Fibroblast of skin of back (primary cell): ENCODE measurements at regions not wholly inside any gene's neighbourhood (a gene's known extent, or its start where the extent isn't known, plus 50 kb on each side); places are given as distances from the start of the nearest gene placed in this dataset.

ENCODE experiments used
- DNase-seq: peaks from one replicate; pipeline ENCODE4 v3.0.0-alpha.2; 2013

DNA sequence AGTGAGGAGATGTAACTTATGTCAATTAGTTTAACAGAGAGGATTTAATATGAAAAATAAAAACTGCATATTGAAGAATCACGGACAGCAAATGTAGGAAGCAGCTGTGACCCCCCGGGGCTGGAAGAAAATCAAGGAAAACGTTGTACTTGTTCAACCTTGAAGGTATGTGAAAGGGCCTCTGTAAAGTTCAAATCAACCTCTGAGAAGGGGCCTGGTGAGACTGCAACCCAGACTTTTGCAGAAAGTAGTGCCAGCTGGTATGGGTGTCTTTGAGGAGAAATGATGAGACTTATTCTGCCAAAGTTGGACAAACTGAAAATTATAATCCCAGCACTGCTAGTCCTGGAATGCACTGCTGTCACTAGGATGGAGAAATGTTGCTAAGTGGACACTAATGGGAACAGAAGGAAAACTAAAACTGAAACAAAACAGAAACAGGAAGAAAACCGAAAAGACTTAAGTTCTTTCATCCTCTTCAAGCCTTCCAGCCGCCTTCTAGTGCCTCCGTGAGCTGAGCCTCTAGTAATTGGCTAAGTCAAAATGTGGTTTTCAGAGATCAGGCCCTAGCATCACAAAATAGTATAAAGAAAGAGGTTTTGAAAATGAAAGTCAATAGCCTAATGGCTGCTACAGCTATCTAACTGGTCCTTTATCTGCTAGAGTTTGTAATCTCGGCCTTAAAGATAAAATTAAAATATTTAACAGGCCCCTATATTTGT is 253.7 kb upstream of the SORCS1 start:
- no peak for DNase-seq

DNA sequence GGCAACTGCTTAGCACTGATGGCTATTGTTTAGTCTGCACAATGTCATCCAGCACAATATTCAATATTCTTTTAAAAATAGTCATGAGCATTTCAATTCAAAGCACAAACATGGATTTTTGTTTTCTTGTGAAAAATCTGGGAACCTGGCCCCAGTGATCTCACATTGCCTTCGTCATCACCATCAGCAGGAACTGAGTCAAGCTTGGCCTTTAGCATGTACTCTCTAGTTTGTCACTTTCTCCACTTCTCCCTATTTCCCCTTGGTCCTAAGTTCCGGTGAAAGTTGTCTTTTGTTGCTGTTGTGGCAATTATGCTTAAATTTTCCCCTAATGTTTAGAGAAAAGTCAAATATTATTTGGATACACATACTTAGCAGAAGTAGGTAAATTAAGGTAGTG is 252.9 kb upstream of the SORCS1 start:
- no peak for DNase-seq

DNA sequence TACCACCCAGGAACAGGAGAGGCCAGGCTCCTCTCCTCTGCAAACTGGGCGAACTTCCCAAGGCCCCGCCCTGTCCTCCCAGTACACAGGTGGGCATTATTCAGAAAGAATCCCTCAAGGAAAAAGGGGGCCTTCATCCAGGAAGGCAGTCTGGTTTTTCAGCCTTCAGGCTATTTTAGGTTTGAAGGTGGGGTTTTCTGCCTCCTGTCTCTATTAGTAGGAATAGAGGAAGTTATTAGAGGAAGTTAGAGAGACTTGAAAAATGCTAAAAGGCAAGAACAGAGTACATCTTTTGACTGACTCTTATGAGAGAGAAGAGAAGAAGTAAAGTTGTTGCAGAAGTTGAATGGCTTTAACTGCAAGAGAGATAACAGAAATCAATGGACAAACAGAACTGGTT is 250.9 kb upstream of the SORCS1 start:
- DNase-seq: no peak

DNA sequence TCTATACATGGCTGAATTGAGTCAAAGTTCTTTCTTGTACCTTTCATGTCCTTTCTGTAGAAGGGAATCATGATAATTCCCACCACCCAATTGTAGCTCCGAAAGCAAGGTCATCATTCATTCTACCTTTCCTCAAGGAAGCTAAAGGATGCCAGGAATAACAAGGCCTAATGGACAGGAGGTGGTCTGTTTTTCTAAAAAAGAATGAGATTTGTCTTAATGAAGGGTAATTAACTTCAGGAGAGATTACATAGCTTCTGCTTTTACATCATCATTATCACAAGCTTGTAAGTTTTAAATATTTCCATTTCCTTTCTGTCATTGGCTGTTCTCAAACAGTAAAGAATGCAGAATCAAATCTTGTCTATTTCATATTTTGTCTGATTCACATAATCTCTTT is 249.5 kb upstream of the SORCS1 start:
- no peak for DNase-seq

DNA sequence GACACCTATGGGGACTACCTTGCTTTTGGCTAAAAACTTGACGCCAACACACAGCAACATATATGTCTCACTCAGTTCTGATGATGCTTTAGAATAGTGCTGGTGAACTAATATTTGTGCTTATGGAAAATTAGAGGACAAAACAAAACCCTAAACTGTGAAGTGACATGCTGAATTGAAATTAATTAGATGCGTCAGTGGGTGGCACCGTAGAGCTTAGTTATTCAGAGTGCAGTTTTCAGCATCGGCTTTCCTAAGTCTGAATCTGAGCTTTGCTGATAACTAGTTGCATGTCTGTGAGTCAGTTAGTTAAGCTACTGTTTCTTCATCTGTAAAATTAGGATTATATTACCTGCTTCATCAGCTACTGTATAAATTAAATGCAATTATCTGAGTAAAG is 245.0 kb upstream of the SORCS1 start:
- peak; percentile 25 for DNase-seq

DNA sequence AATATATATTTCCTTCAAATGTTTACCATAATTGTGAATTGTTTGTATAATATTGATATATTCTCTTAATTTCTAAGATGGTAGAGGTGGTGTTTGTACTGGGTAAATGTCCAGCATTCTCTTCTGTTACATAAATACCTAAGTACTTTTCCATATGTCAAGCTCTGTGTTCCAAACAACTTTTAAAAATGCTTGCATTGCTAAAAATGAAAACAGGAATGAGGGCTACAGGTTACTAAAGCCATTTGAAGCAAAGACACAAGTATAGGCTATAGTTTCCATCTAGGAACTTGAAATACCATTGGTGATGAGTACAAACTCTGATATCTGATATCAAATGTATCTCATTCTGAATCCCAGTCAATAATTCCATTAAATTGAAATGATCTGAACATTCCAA is 233.6 kb upstream of the SORCS1 start:
- no peak for DNase-seq

DNA sequence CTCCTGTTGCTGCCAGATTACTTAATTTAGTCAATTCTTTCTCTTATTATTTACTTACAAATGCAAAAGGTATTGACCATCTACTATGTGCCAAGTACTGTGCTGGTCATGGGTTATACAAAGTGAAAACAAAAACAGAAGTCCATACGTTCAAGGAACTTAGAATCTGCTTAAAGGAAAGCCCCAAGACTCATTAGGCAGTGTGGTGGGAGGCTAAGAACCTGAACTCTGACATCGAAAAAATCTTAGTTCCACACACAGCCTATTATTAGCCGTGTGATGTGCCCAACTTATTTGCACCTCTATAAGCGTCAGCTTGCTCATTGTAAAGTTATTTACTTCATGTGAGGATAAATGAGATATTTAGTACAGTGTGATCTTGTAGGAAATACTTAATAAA is 227.4 kb upstream of the SORCS1 start:
- no peak for DNase-seq

DNA sequence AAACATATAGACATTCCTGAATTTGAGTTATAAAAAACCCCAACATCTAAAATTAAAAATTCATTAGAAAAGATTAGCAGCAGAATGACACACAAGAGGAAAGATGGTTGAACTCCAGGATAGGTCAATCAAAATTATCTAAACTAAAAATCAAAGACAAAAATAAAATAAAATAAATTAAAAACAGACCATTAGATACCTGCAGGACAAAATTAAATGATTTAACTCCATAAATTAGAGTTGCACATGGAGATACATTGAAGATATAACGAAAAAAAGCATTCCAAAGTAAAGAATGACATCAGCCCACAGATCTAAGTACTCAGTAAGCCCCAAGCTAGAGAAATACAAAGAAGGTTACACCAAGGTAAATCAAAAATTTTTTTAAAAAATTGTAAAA is 226.1 kb upstream of the SORCS1 start:
- no peak for DNase-seq

DNA sequence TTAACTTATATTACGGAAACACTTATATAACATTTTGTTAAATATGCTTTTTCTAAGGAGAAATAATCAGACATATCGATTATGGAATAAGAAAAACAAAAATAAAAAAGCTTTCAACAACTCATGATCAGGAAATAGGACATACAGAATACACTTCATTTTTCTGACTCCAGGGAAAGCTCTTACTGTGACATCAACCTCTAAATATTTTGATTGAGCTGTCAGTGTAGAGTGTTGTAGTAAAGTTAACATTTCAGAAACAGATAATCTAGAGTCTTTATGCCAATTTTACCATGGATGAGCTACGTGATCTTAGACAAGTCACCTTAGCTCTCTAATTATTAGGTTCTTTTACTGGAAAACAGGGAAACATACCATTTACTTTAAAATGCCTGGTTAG is 218.9 kb upstream of the SORCS1 start:
- no peak for DNase-seq

DNA sequence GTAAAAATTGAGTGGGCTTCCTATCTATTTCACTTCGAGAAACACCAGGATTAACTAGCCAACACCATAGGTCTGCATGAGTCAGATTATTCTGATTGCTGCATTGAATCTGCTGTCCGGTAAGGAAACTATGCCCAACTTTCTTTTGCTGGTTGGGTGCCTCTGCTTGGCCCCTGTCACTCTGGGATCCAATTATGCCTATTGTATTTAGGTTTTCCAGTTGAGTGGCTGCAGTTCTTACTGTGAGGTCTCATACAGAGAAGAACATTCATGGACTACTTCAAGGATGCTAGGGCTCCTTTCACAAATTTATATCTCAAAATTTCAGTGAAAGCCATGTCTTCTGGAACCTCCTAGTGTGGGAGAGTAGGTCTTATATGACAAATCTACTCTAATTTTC is 215.1 kb upstream of the SORCS1 start:
- no peak for DNase-seq

DNA sequence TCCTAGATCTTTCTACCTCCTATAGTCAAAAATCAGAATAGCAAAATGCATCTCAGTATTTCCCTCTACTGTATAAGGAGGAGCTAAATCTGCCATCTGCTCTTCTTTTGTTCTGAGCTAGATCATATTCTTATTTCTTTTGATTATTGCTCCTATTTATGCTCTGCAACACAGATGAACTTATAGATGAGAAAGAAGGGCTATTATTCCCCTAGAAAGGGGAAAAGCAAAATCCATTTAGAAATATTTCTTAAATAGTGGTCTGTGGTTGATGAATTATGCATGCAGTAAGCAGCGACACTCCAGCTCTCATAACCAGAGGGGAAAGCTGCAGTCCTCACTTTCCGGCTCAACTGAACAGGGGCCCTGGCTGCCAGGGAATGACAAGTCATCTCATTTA is 207.3 kb upstream of the SORCS1 start:
- no peak for DNase-seq

DNA sequence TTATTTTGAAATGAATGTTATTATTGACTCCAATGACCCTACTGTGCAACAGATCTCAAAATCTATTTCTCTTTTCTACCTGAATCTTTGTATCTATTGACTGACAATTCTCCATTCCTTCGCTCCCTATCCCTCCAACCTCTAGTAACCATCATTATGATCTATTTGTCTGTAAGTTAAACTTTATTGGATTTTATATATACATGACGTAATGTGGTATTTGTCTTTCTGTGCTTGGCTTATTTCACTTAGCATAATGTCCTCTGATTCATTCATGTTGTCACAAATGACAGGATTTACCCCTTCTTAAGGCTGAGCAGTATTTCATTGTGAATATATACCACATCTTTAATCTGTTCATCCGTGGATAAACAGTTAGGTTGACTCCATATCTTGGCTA is 200.4 kb upstream of the SORCS1 start:
- DNase-seq: no peak

DNA sequence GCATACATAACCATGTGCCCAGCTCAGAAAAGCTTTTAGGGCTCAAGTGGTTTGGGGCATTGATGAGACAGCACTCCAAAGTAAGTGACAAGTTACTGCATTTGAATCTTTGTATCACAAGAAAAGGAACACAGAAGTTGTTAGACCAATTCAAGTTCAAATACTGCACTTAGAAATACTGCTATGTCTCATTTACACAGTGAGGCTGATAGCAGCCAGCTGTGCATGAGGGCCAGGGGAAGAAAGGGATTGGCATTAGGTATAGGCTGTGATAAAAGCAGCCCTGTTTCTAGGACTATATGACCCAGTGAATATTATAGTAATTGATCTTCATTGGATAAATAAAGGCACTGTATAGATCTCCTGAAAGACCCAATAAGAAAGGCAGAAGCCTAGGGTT is 197.8 kb upstream of the SORCS1 start:
- DNase-seq: no peak

DNA sequence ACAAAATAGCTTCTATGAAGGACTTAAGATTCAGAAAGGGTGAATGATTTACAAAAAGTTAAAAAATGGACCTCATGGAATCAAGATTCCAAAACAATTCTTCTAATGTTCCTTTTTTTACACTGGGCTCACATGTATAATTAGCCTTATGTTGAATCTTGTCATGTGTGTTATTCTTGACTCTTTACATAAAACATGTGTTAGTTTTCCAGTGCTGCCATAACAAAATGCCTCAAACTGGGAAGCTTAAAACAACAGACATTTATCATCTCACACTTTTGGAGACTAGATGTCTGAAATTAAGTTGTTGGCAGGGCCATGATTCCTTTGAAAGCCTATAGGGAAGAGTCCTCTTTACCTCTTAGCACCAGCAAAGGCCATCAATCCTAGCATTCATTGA is 192.5 kb upstream of the SORCS1 start:
- no peak for DNase-seq

DNA sequence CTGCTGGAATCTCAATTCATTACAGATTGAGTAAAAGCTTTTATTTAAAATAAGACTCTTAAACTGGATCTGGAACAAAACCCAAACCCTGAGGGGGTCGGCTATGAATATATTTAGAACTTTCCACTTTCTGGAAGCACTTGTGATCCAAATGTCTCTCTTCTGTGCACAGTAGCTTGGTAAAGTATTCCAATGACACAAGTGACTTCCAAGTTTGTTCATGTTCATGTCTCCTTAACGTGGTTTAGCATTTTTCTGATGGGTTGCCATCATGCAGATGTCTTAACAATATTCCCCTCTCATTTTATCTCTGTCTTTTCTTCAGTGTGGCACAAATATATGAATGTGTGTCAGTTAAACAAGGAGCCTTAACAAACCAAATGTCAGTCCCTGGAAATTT is 191.9 kb upstream of the SORCS1 start:
- DNase-seq: no peak

DNA sequence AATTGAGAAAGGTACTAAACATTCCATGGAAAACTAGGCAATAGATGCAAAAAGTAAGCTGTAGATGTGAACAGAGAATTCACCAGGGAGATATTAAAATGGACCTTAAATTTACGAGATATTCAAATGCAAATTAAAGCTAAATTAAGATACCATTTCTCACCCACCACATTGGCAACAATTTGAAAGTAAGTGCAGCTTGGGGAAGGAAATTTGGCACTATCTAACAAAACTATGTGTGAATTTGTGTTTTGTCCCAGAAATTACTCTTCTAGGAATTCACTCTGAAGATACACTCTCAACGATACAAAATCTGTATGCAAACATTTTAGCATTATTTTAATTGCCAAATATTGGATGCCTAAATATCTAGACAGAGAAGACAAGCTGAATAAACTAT is 178.2 kb upstream of the SORCS1 start:
- no peak for DNase-seq

DNA sequence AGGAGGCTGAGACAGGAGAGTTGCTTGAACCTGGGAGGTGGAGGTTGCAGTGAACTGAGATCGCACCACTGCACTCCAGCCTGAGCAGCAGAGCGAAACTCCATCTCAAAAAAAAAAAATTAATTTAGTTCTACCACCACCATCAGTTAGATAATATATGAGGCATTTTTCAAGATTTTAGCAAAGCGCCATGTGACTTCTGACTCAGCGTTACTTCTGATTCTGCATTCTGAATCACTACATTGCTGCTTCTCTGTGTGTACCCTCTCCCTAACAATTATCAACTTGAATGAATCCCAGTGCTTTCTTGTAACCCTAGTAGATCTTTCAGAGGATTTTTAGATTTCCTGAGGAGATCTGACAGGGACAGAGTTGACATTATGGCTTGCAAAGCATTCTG is 176.8 kb upstream of the SORCS1 start:
- no peak for DNase-seq

DNA sequence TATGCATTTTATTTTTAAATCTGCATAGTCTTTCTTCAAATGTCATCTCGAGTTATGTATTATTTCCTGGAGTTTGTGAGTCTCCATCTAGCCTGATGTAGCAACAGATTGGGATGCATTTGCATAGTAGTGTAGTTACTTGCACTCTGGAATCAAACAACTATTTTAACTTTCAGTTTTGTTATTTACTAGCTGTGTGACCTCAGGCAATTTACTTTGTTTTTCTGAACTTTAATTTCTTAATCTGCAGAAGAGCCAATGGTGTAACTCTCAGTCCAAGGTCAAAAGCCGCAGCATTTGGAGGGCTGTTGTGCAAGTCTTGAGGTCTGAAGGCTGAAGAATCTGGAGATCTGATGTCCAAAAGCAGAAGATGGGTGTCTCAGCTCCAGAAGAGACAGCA is 175.8 kb upstream of the SORCS1 start:
- DNase-seq: no peak

DNA sequence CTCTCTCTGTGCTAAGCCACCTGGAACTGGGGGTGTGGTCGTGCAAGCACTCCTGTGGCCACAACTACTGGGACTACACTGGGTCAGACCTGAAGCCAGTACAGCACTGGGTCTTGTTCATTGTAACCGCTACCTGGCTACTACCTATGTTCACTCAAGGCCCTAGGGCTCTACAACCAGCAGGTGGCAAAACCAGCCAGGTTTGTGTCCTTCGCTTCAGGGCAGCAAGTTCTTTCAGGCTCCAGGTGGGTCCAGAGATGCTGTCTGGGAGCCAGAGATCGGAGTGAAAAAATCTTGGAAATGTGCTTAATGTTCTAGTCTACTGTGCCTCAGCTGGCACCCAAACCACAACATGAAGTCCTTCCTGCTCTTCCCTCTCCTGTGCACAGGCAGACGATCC is 171.6 kb upstream of the SORCS1 start:
- no peak for DNase-seq

DNA sequence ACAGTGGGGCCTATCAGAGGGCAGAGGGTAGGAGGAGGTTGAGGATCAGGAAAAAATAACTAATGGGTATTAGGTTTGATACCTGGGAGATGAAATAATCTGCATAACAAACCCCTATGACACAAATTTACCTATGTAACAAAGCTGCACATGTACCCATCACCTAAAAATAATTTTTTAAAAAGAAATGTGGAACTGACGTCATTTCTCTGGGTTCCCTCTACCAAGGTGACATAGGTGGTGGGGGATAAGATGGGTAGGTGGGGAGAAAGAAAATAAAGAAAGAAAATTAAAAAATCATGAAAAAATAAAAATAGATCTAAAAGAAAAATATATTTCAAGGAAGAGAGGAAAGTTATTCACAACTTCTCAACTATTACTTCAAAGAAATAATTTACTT is 153.1 kb upstream of the SORCS1 start:
- DNase-seq: no peak

DNA sequence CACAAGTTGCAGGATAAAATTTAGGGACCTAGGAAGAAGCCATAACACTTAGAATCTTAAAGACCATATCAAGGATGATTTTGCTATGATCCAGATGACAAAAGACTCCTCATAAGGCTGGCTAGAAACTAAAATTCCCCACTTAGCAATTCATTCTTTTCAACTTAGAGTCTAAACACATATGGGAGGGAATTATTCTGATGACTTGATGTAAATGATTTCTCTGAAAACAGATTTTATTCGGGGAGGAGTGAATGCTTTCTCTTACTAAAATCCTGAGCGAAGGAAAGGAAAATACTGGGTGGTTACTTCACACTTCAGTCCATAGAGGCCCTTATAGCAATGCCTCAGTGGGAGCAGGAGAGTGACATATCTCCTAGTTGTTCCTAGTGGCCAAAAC is 138.7 kb upstream of the SORCS1 start:
- no peak for DNase-seq

DNA sequence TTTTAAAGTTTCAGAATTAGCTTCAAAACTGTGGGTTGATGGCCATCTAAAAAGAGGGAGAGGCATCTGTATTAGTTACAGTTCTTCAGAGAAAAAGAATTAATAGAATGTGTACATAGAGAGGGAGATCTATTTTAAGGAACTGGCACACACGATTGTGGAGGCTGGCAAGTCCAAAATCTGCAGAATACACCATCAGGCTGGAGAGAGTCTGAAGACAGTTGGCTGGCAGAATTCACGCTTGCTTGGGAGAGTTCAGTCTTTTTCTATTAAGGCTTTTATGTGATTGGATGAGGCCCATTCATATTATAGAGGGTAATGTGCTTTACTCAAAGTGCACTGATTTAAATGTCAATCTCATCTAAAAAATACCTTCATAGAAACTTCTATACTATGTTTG is 135.1 kb upstream of the SORCS1 start:
- no peak for DNase-seq

DNA sequence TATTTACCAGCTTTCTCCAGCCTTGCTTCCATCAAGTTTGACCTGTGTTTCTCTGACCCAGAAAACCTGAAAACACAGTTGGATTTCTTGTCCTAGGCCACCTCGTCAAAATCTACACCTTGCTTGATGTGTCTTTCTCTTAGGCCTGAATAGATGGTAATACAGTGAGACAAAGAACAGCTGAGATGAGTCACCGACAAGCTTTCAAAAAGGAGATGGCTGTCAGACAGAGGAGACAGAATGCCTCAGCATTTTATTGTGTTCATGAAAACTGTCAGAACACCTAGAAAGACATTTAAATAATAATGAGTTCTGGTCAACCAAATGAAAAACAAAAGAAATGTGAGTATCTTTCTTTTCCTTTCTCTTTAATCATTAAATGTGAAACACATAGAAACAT is 119.7 kb upstream of the SORCS1 start:
- no peak for DNase-seq

DNA sequence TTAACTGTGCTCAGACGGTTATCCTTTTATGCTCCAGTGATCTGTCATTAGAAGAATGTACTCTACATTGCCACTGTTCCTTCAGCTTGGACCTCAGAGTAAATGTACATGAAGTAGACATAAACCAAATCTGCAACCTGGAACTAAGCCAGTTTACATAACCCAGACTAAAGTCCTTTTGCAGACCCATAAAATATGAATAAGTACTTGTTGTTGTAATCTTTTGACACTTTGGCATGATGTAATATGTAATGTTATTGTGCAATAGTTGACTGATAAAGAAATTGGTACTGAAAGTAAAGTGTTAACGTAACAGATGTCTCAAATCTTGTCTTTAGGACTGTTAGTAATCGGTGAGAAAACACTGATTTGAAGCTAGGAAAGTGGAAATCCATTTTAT is 115.8 kb upstream of the SORCS1 start:
- DNase-seq: no peak

DNA sequence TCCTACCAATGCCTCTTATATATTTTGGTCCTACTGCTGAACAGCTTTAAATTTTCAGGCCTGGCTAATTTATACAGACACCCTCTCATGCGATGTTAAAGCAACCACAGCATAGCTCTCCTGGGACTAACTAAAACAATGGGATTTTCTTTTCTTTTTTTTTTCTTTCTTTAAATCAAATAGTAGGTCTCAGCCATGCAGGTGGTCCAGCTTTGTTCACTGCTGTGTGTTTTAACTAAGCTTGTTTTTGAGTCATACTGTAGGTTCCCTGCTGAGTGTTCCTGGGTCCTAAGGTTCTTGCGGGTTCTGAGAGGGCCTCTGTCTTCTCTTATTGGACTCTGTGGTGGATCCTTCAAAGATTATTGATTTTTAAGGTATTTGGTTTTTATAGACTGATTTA is 113.1 kb upstream of the SORCS1 start:
- DNase-seq: no peak

DNA sequence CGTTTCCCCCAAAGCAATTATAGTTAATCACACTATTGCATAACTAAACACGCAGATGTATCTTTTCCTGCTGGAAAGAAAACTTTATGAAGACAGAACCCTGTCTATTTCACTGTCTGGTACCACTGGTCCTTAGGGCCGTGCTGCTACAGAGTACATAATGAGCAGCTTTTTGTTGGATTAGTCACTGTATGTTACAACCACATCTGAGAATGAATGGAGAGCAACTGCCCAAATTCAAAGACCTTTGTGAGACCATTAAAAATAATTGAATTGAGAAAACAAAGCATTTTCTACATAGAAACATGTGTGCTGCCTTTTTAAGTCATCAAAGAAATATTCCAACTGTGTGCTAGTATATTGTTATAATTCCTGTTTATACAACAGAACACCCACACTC is 111.3 kb upstream of the SORCS1 start:
- no peak for DNase-seq
